ENCODE measurements at regions not wholly inside any gene's neighbourhood (a gene's known extent, or its start where the extent isn't known, plus 50 kb on each side); places are given as distances from the start of the nearest gene placed in this dataset.

- no peak for TF ChIP-seq CTCF (IDR thresholded peaks at IDR 0.05; ENCODE audit: low read depth, low read length, missing input control)
- no peak for TF ChIP-seq FOXA2 (IDR thresholded peaks at IDR 0.05)
- TF ChIP-seq MAX (IDR thresholded peaks at IDR 0.05) = no peak
- TF ChIP-seq RXRA (IDR thresholded peaks at IDR 0.05) = no peak
These were observed 112.2 kb upstream of the NUDT12 start (continued) for GRCh38 chr5:103674739-103675138.

- H3K9me3 ChIP-seq (ENCODE audit: control insufficient read depth in 4 of 4, low read length in 3 of 4) = no peaks in the 10 kb centered on the region
- H3K27me3 ChIP-seq (ENCODE audit: control insufficient read depth in 4 of 4, insufficient read depth in 4 of 4, low read length in 3 of 4) = no peaks in the 10 kb centered on the region
- no peak overlapping the region for H3K4me3 ChIP-seq (ENCODE audit: low read depth in 1 of 3, low read length in 3 of 3)
- H3K36me3 ChIP-seq (ENCODE audit: control insufficient read depth in 4 of 4, insufficient read depth in 3 of 4, low read depth in 1 of 4, low read length in 3 of 4) = no peaks in the 10 kb centered on the region
- no peak overlapping the region for H3K27ac ChIP-seq (ENCODE audit: low read depth in 1 of 2, low read length in 2 of 2)
- TF ChIP-seq REST (IDR thresholded peaks at IDR 0.05) (no peak), JUND (IDR thresholded peaks at IDR 0.05) (no peak), RAD21 (IDR thresholded peaks at IDR 0.05) (no peak), FOXA1 (IDR thresholded peaks at IDR 0.05) (no peak), ZBTB33 (IDR thresholded peaks at IDR 0.05) (no peak), TAF1 (conservative IDR thresholded peaks at IDR 0.05) (no peak)
- no peak for DNase-seq (ENCODE audit: low spot score)
- H3K9ac ChIP-seq (ENCODE audit: low read depth in 1 of 2, low read length in 2 of 2) = no peak overlapping the region
- no peaks in the 10 kb centered on the region for H3K4me1 ChIP-seq (ENCODE audit: control insufficient read depth in 4 of 4, insufficient read depth in 4 of 4, low read length in 3 of 4)
- 82% methylated on average over 1 of the region's 1 CpG for WGBS
These were observed 111.7 kb upstream of the NUDT12 start for GRCh38 chr5:103674251-103674650.

- no peaks in the 10 kb centered on the region for H3K36me3 ChIP-seq (ENCODE audit: control insufficient read depth in 4 of 4, insufficient read depth in 3 of 4, low read depth in 1 of 4, low read length in 3 of 4)
- H3K27ac ChIP-seq (ENCODE audit: low read depth in 1 of 2, low read length in 2 of 2) = no peak overlapping the region
- TF ChIP-seq YY1 (IDR thresholded peaks at IDR 0.05) (no peak), GABPA (IDR thresholded peaks at IDR 0.05 in 1 of 2, conservative IDR thresholded peaks at IDR 0.05 in 1 of 2) (no peak), JUND (IDR thresholded peaks at IDR 0.05) (no peak), FOXA1 (IDR thresholded peaks at IDR 0.05) (no peak), NR2F2 (IDR thresholded peaks at IDR 0.05) (no peak), RXRA (IDR thresholded peaks at IDR 0.05) (no peak), MAX (IDR thresholded peaks at IDR 0.05) (no peak)
- WGBS = 70% methylated on average over 5 of the region's 5 CpGs
- no peak overlapping the region for H3K4me3 ChIP-seq (ENCODE audit: low read depth in 1 of 3, low read length in 3 of 3)
- no peaks in the 10 kb centered on the region for H3K27me3 ChIP-seq (ENCODE audit: control insufficient read depth in 4 of 4, insufficient read depth in 4 of 4, low read length in 3 of 4)
- H3K9ac ChIP-seq (ENCODE audit: low read depth in 1 of 2, low read length in 2 of 2) = no peak overlapping the region
- no peaks in the 10 kb centered on the region for H3K4me1 ChIP-seq (ENCODE audit: control insufficient read depth in 4 of 4, insufficient read depth in 4 of 4, low read length in 3 of 4)
- no peak for DNase-seq (ENCODE audit: low spot score)
- H3K9me3 ChIP-seq (ENCODE audit: control insufficient read depth in 4 of 4, low read length in 3 of 4) = no peaks in the 10 kb centered on the region
These were observed 107.0 kb upstream of the NUDT12 start for GRCh38 chr5:103669615-103670014.

All from liver (tissue), 8 donors.